HG02588 (cell line): ENCODE measurements at regions not wholly inside any gene's neighbourhood (a gene's known extent, or its start where the extent isn't known, plus 50 kb on each side); places are given as distances from the start of the nearest gene placed in this dataset.
A peak's percentile ranks its signal among the peaks of the same experiment; 100 is the strongest.

Experiments used
- ATAC-seq: cut with Tn5 transposase; IDR thresholded peaks from one replicate; pipeline ENCODE4 v1.9.1; 2021; ENCODE audit warnings: mild to moderate bottlenecking, moderate library complexity; ENCODE audit not compliant: unreplicated experiment

GRCh38 chr10:28951484-28951883 is 274.2 kb downstream of the BAMBI start:
- ATAC-seq: peak; percentile 69

- no peak for ATAC-seq
These were observed 275.2 kb downstream of the BAMBI start for GRCh38 chr10:28952523-28952922.

- ATAC-seq: no peak
These were observed 276.9 kb downstream of the BAMBI start for GRCh38 chr10:28954211-28954610.

GRCh38 chr10:28958468-28958867 is 281.1 kb downstream of the BAMBI start:
- ATAC-seq: no peak

GRCh38 chr10:28959850-28960501 is 282.7 kb downstream of the BAMBI start:
- ATAC-seq: no peak

GRCh38 chr10:28962768-28963167 is 285.4 kb downstream of the BAMBI start:
- no peak for ATAC-seq

- no peak for ATAC-seq
These were observed 286.4 kb downstream of the BAMBI start for GRCh38 chr10:28963539-28964221.

- no peak for ATAC-seq
These were observed 288.6 kb downstream of the BAMBI start for GRCh38 chr10:28965937-28966336.

- ATAC-seq: no peak
These were observed 289.7 kb downstream of the BAMBI start for GRCh38 chr10:28967031-28967430.

GRCh38 chr10:28969413-28969812 is 292.1 kb downstream of the BAMBI start:
- ATAC-seq: no peak

GRCh38 chr10:28970231-28970630 is 292.9 kb downstream of the BAMBI start:
- no peak for ATAC-seq

- ATAC-seq: no peak
These were observed 293.9 kb downstream of the BAMBI start for GRCh38 chr10:28971255-28971654.

- no peak for ATAC-seq
These were observed 294.4 kb downstream of the BAMBI start for GRCh38 chr10:28971764-28972163.

GRCh38 chr10:28973309-28973972 is 296.1 kb downstream of the BAMBI start:
- no peak for ATAC-seq

- no peak for ATAC-seq
These were observed 298.7 kb downstream of the BAMBI start for GRCh38 chr10:28975891-28976531.

GRCh38 chr10:28977518-28977917 is 300.2 kb downstream of the BAMBI start:
- no peak for ATAC-seq

- ATAC-seq: no peak
These were observed 302.9 kb downstream of the BAMBI start for GRCh38 chr10:28980264-28980663.

GRCh38 chr10:28981007-28981406 is 303.7 kb downstream of the BAMBI start:
- peak; percentile 58 for ATAC-seq

- no peak for ATAC-seq
These were observed 305.7 kb downstream of the BAMBI start for GRCh38 chr10:28982974-28983373.

GRCh38 chr10:28983799-28984198 is 305.1 kb upstream of the LYZL1 start:
- ATAC-seq: no peak

GRCh38 chr10:28984431-28984830 is 304.4 kb upstream of the LYZL1 start:
- peak; percentile 63 for ATAC-seq
